HEK293 (cell line): ENCODE measurements at regions not wholly inside any gene's neighbourhood (a gene's known extent, or its start where the extent isn't known, plus 50 kb on each side); places are given as distances from the start of the nearest gene placed in this dataset.

Source experiments
- SALL2 ChIP-seq: fragments of 450-650 bp; formaldehyde crosslinking; IDR thresholded peaks from 2 replicates; pipeline ENCODE4 v1.5.0; 2017; ENCODE audit warnings: missing biosample characterization, mild to moderate bottlenecking, missing genetic modification characterization, borderline replicate concordance
- SCRT2 ChIP-seq: fragments of 450-650 bp; formaldehyde crosslinking; IDR thresholded peaks from 2 replicates; pipeline ENCODE4 v1.5.1; 2016; ENCODE audit warnings: missing biosample characterization, missing genetic modification characterization
- ZNF138 ChIP-seq: fragments of 450-650 bp; formaldehyde crosslinking; IDR thresholded peaks from 2 replicates; pipeline ENCODE4 v1.5.1; 2016; ENCODE audit warnings: missing biosample characterization, missing genetic modification characterization, borderline replicate concordance
- ZNF548 ChIP-seq: fragments of 450-650 bp; formaldehyde crosslinking; IDR thresholded peaks from 2 replicates; pipeline ENCODE4 v1.5.1; 2016; ENCODE audit warnings: missing biosample characterization, missing genetic modification characterization
- ZNF701 ChIP-seq: fragments of 450-650 bp; formaldehyde crosslinking; IDR thresholded peaks from 2 replicates; pipeline ENCODE4 v1.5.1; 2016; ENCODE audit warnings: missing biosample characterization, missing genetic modification characterization
- ZNF707 ChIP-seq: fragments of 450-650 bp; formaldehyde crosslinking; IDR thresholded peaks from 2 replicates; pipeline ENCODE4 v1.5.1; 2016; ENCODE audit warnings: missing biosample characterization, missing genetic modification characterization
- TF ChIP-seq, protein P1 (sequence below): fragments of 450-650 bp; formaldehyde crosslinking; IDR thresholded peaks from 2 replicates; pipeline ENCODE4 v1.5.1; 2016; ENCODE audit warnings: missing biosample characterization, missing genetic modification characterization
- TF ChIP-seq, protein P2 (sequence below): fragments of 450-650 bp; formaldehyde crosslinking; IDR thresholded peaks from 2 replicates; pipeline ENCODE4 v1.5.1; 2016; ENCODE audit warnings: missing biosample characterization, missing genetic modification characterization
- TF ChIP-seq, protein P3 (sequence below): fragments of 450-650 bp; formaldehyde crosslinking; IDR thresholded peaks from 2 replicates; pipeline ENCODE4 v1.5.1; 2016; ENCODE audit warnings: missing biosample characterization, missing genetic modification characterization

DNA sequence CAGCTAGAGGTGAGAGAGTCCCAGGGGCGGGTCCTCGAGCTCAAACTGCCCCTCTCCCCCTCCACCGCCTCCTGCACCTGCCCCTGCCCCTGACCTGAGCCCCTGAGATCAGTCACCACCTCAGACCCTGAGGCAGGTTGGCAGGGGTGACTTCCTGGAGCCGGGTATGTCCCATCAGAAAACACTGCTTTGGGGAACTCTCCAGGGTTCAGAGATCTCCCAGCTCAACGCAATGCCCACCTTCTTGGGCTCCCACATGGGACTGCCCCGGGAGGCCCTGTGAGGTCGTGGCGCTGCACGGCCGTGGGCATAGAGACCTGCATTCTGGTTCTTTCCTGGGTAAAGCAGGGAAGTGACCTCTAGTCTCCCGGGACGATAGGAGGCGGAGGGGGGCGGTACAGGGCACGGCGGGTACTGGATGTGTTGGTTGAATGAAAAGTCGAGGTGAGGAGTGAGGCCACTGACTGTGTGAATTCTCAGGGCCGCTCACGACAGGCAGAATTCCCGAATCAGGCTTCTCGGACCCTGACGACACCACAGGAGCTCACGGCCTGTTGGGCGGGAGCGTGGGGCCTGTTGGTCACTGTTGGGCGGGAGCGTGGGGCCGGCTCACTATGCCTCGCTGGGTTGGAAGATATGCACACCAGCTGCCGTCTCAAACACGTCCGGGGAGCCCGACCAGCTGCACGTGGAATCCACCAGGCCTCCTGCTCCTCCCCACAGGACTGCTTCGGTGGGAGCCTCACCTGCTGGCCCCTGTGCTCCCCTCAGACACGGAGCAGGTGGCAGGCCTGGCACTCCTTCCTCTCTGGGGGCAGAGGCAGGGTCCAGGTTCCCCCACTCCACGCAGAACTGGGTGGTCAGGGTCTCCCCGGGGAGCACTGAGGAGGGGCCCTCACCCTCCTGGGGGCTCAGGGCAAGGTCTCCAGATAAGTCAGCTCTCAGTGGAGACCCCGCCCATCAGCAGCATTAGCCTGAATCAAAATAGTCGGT, 178.0 kb upstream of the PPP1R26 start:
- TF ChIP-seq ZNF548 (tag by site-specific recombination) (no peak), ZNF138 (tag by site-specific recombination) (no peak), ZNF707 (tag by site-specific recombination) (no peak), ZNF701 (no peak), SALL2 (tag by site-specific recombination) (no peak), SCRT2 (no peak)
- TF ChIP-seq, protein P1, sequence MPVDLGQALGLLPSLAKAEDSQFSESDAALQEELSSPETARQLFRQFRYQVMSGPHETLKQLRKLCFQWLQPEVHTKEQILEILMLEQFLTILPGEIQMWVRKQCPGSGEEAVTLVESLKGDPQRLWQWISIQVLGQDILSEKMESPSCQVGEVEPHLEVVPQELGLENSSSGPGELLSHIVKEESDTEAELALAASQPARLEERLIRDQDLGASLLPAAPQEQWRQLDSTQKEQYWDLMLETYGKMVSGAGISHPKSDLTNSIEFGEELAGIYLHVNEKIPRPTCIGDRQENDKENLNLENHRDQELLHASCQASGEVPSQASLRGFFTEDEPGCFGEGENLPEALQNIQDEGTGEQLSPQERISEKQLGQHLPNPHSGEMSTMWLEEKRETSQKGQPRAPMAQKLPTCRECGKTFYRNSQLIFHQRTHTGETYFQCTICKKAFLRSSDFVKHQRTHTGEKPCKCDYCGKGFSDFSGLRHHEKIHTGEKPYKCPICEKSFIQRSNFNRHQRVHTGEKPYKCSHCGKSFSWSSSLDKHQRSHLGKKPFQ (tag by site-specific recombination) = no peak
- TF ChIP-seq, protein P2, sequence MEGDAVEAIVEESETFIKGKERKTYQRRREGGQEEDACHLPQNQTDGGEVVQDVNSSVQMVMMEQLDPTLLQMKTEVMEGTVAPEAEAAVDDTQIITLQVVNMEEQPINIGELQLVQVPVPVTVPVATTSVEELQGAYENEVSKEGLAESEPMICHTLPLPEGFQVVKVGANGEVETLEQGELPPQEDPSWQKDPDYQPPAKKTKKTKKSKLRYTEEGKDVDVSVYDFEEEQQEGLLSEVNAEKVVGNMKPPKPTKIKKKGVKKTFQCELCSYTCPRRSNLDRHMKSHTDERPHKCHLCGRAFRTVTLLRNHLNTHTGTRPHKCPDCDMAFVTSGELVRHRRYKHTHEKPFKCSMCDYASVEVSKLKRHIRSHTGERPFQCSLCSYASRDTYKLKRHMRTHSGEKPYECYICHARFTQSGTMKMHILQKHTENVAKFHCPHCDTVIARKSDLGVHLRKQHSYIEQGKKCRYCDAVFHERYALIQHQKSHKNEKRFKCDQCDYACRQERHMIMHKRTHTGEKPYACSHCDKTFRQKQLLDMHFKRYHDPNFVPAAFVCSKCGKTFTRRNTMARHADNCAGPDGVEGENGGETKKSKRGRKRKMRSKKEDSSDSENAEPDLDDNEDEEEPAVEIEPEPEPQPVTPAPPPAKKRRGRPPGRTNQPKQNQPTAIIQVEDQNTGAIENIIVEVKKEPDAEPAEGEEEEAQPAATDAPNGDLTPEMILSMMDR = no peak
- TF ChIP-seq, protein P3, sequence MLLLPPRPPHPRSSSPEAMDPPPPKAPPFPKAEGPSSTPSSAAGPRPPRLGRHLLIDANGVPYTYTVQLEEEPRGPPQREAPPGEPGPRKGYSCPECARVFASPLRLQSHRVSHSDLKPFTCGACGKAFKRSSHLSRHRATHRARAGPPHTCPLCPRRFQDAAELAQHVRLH = no peak
